A549 (cell line): ENCODE measurements at regions not wholly inside any gene's neighbourhood (a gene's known extent, or its start where the extent isn't known, plus 50 kb on each side); places are given as distances from the start of the nearest gene placed in this dataset.

Experiments used
- ATAC-seq, 2 experiments: fragments of 200-7000 bp in 1 of 2; fragments of >200 bp in 1 of 2; cut with Nextera tagmentation in 1 of 2; cut with Tn5 transposase in 1 of 2; 3 replicates each; pipeline versions ENCODE4 v1.8.0 to v1.9.1; 2018 to 2020; ENCODE audit warnings: mild to moderate bottlenecking in 1 of 2, moderate library complexity in 1 of 2
- CTCF ChIA-PET: fragments of 300-600 bp; sonication (Branson Sonifier 250); formaldehyde crosslinking; extraction: SDS; loops from one replicate; lab custom pipeline; 2021; ENCODE audit warnings: antibody characterized with exemption, inconsistent platforms; lab: Yijun Ruan, JAX
- POLR2A ChIA-PET: fragments of 350-600 bp; formaldehyde crosslinking; extraction: SDS; loops from one replicate; lab custom pipeline; 2021; ENCODE audit warnings: antibody characterized with exemption, inconsistent platforms; lab: Yijun Ruan, JAX
- DNase-seq, 2 experiments: peaks; one replicate each; pipeline versions ENCODE4 v3.0.0 to v3.0.0-alpha.2; 2011 to 2016; ENCODE audit warnings: low read depth in 1 of 2, low spot score in 1 of 2
- FAIRE-seq: peaks from 2 replicates; lab custom pipeline; 2011; peaks lifted over from hg19 to GRCh38; lab: Jason Lieb, UNC
- H3K27ac ChIP-seq, 2 experiments: fragments of >200 bp; sonication (Bioruptor Twin); formaldehyde crosslinking; 3 replicates each; pipeline ENCODE4 v1.5.1; 2016 to 2017
- H3K4me1 ChIP-seq: fragments of >200 bp; sonication (Bioruptor Twin); formaldehyde crosslinking; 3 replicates; pipeline ENCODE4 v1.6.1; 2016
- H3K4me2 ChIP-seq: fragments of >200 bp; sonication (Bioruptor Twin); formaldehyde crosslinking; 3 replicates; pipeline ENCODE4 v1.6.1; 2016
- H3K4me3 ChIP-seq: fragments of >200 bp; sonication (Bioruptor Twin); formaldehyde crosslinking; 3 replicates; pipeline ENCODE4 v1.5.1; 2016
- H3K9me3 ChIP-seq: fragments of >200 bp; sonication (Bioruptor Twin); formaldehyde crosslinking; 3 replicates; pipeline ENCODE4 v1.6.1; 2016
- EHF ChIP-seq: fragments of 250-450 bp; sonication (Bioruptor Pico); IDR thresholded peaks from 2 replicates; pipeline ENCODE4 v1.5.0; 2020; ENCODE audit warnings: mild to moderate bottlenecking
- EHMT2 ChIP-seq: fragments of 200-600 bp; sonication (generic); IDR thresholded peaks from 2 replicates; pipeline ENCODE4 v1.6.1; 2016; ENCODE audit warnings: antibody characterized with exemption, low read depth, mild to moderate bottlenecking, moderate library complexity
- ELK1 ChIP-seq: fragments of 150-350 bp; IDR thresholded peaks from 2 replicates; pipeline ENCODE4 v1.6.1; 2014; ENCODE audit warnings: low read depth, mild to moderate bottlenecking, low read length
- FOXS1 ChIP-seq: fragments of 250-450 bp; sonication (Bioruptor Pico); IDR thresholded peaks from 2 replicates; pipeline ENCODE4 v1.5.0; 2020; ENCODE audit warnings: mild to moderate bottlenecking, moderate library complexity
- HOXA7 ChIP-seq: fragments of 250-450 bp; sonication (Bioruptor Pico); IDR thresholded peaks from 2 replicates; pipeline ENCODE4 v1.5.0; 2020; ENCODE audit warnings: mild to moderate bottlenecking, moderate library complexity
- HOXB13 ChIP-seq: fragments of 250-450 bp; sonication (Bioruptor Pico); IDR thresholded peaks from 2 replicates; pipeline ENCODE4 v1.5.0; 2020; ENCODE audit warnings: low read depth, mild to moderate bottlenecking, moderate library complexity
- HOXB5 ChIP-seq: fragments of 250-450 bp; sonication (Bioruptor Pico); IDR thresholded peaks from 2 replicates; pipeline ENCODE4 v1.5.0; 2020; ENCODE audit warnings: mild to moderate bottlenecking, moderate library complexity
- KDM1A ChIP-seq: fragments of 200-600 bp; sonication (generic); IDR thresholded peaks from 2 replicates; pipeline ENCODE4 v1.6.1; 2016; ENCODE audit warnings: low read depth, mild to moderate bottlenecking
- MAZ ChIP-seq: fragments of 150-350 bp; IDR thresholded peaks from 2 replicates; pipeline ENCODE4 v1.6.1; 2014; ENCODE audit warnings: antibody characterized with exemption, low read depth, low read length, borderline replicate concordance
- MYC ChIP-seq: IDR thresholded peaks from 2 replicates; pipeline ENCODE4 v1.6.1; 2012; ENCODE audit warnings: mild to moderate bottlenecking, inconsistent platforms, low read length, improper control_type of control experiment, borderline replicate concordance
- NFE2L2 ChIP-seq: fragments of 150-350 bp; conservative IDR thresholded peaks from 2 replicates; pipeline ENCODE4 v1.6.1; 2014; ENCODE audit warnings: low read length
- POLR2AphosphoS2 ChIP-seq: conservative IDR thresholded peaks from 2 replicates; pipeline ENCODE4 v1.6.1; 2012; ENCODE audit warnings: low read length, improper control_type of control experiment, inconsistent platforms
- RAD21 ChIP-seq, 2 experiments: fragments of >200 bp in 1 of 2; sonication (Bioruptor Twin) in 1 of 2; formaldehyde crosslinking in 1 of 2; IDR thresholded peaks in 1 of 2; conservative IDR thresholded peaks in 1 of 2; 2 replicates in 1 of 2; 3 replicates in 1 of 2; pipeline ENCODE4 v1.6.1; 2012 to 2018; ENCODE audit warnings: inconsistent platforms in 1 of 2
- RCOR1 ChIP-seq: fragments of 150-350 bp; IDR thresholded peaks from 2 replicates; pipeline ENCODE4 v1.6.1; 2014; ENCODE audit warnings: antibody characterized with exemption, low read length, low read depth
- RFX5 ChIP-seq: fragments of 450-650 bp; IDR thresholded peaks from 2 replicates; pipeline ENCODE4 v1.7.1; 2014; ENCODE audit warnings: antibody characterized with exemption, mild to moderate bottlenecking, moderate library complexity
- RNF2 ChIP-seq: fragments of 200-600 bp; sonication (generic); IDR thresholded peaks from 2 replicates; pipeline ENCODE4 v1.6.1; 2016; ENCODE audit warnings: low read depth, mild to moderate bottlenecking, antibody characterized with exemption, moderate library complexity, borderline replicate concordance
- SMC3 ChIP-seq: fragments of >200 bp; sonication (Bioruptor Twin); formaldehyde crosslinking; IDR thresholded peaks from 3 replicates; pipeline ENCODE4 v1.6.1; 2018; ENCODE audit warnings: inconsistent platforms
- SREBF2 ChIP-seq: fragments of 450-650 bp; IDR thresholded peaks from 2 replicates; pipeline ENCODE4 v1.6.1; 2014; ENCODE audit warnings: mild to moderate bottlenecking, moderate library complexity
- TP53 ChIP-seq: fragments of 250-450 bp; sonication (Bioruptor Pico); IDR thresholded peaks from 2 replicates; pipeline ENCODE4 v1.5.0; 2021; ENCODE audit warnings: mild to moderate bottlenecking, moderate library complexity
- ZFP36 ChIP-seq: fragments of 450-650 bp; IDR thresholded peaks from 2 replicates; pipeline ENCODE4 v1.6.1; 2014; ENCODE audit warnings: borderline replicate concordance; ENCODE audit not compliant: partially characterized antibody
- WGBS: methylation state at CpG from one replicate; pipeline ENCODE4 v1.1.6; 2017; ENCODE audit errors: missing lambda C conversion rate; 5-methylcytosine and 5-hydroxymethylcytosine counted together
- TF ChIP-seq, protein P1 (sequence below): fragments of >200 bp; sonication (Bioruptor Twin); formaldehyde crosslinking; IDR thresholded peaks from 3 replicates; pipeline ENCODE4 v1.6.1; 2016
- TF ChIP-seq, protein P2 (sequence below): IDR thresholded peaks from 2 replicates; pipeline ENCODE4 v1.6.1; 2012; ENCODE audit warnings: low read depth, borderline replicate concordance
- TF ChIP-seq, protein P3 (sequence below): fragments of 450-650 bp; IDR thresholded peaks from 2 replicates; pipeline ENCODE4 v1.6.1; 2014; ENCODE audit warnings: antibody characterized with exemption
- TF ChIP-seq, protein P4 (sequence below): fragments of >200 bp; sonication (Bioruptor Twin); formaldehyde crosslinking; IDR thresholded peaks from 2 replicates; pipeline ENCODE4 v1.6.1; 2016

- no peak overlapping the region for H3K27ac ChIP-seq
- FAIRE-seq (no peak), ATAC-seq (no peak), DNase-seq (no peak)
- no peak for TF ChIP-seq MYC
- TF ChIP-seq FOXS1 (CRISPR knock-in tag), result no peak
- TF ChIP-seq RFX5, result no peak
- no peak for TF ChIP-seq HOXB13
- TF ChIP-seq MAZ, result no peak
- no peak for TF ChIP-seq SMC3
- TF ChIP-seq, protein P1, sequence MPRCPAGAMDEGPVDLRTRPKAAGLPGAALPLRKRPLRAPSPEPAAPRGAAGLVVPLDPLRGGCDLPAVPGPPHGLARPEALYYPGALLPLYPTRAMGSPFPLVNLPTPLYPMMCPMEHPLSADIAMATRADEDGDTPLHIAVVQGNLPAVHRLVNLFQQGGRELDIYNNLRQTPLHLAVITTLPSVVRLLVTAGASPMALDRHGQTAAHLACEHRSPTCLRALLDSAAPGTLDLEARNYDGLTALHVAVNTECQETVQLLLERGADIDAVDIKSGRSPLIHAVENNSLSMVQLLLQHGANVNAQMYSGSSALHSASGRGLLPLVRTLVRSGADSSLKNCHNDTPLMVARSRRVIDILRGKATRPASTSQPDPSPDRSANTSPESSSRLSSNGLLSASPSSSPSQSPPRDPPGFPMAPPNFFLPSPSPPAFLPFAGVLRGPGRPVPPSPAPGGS, result no peak
- no peaks in the 10 kb centered on the region for H3K9me3 ChIP-seq
- H3K4me2 ChIP-seq, result no peak overlapping the region
- CTCF ChIA-PET, result no interaction called here
- WGBS, result 15% methylated on average over 1 of the region's 1 CpG
- H3K4me1 ChIP-seq, result no peaks in the 10 kb centered on the region
- POLR2A ChIA-PET, result no interaction called here
- H3K4me3 ChIP-seq, result no peak overlapping the region
Observed at GRCh38 chr5:44613936-44614335, 194.8 kb upstream of the MRPS30 start.

DNA sequence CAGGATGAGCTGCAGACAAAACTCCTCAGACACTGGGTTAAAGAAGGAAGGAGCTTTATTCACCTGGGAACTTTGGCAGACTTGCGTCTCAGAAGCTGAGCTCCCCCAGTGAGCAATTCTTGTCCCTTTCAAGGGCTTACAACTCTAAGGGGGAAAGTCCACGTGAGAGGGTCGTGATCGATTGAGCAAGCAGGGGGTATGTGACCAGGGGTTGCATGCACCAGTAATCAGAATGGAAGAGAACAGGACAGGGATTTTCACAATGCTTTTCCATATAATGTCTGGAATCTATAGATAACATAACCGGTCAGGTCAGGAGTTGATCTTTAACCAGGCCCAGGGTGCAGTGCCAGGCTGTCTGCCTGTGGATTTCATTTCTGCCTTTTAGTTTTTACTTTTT lies 202.8 kb upstream of the MRPS30 start:
- no peak for FAIRE-seq

GRCh38 chr5:44603496-44604272 lies 205.1 kb upstream of the MRPS30 start:
- POLR2A ChIA-PET, result no interaction called here
- ATAC-seq (no peak), DNase-seq (peak in 1 of 2 experiments; percentile 3), FAIRE-seq (no peak)
- 18% methylated on average over 8 of the region's 8 CpGs for WGBS
- Histone ChIP-seq H3K27ac (no peak overlapping the region), H3K9me3 (no peaks in the 10 kb centered on the region; the same call in 2 of the 3 replicates), H3K4me3 (no peak overlapping the region), H3K4me1 (no peaks in the 10 kb centered on the region), H3K4me2 (no peak overlapping the region)
- TF ChIP-seq KDM1A, result no peak
- TF ChIP-seq HOXB13, result no peak
- TF ChIP-seq POLR2AphosphoS2, result no peak
- no peak for TF ChIP-seq TP53
- TF ChIP-seq RCOR1, result no peak
- TF ChIP-seq, protein P2, sequence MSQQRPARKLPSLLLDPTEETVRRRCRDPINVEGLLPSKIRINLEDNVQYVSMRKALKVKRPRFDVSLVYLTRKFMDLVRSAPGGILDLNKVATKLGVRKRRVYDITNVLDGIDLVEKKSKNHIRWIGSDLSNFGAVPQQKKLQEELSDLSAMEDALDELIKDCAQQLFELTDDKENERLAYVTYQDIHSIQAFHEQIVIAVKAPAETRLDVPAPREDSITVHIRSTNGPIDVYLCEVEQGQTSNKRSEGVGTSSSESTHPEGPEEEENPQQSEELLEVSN, result no peak
- no peak for TF ChIP-seq ZFP36
- no peak for TF ChIP-seq HOXA7
- no peak for TF ChIP-seq HOXB5
- no peak for TF ChIP-seq MAZ
- TF ChIP-seq ELK1, result no peak
- no peak for TF ChIP-seq SREBF2
- no peak for TF ChIP-seq RNF2
- no peak for TF ChIP-seq EHMT2
- no peak for TF ChIP-seq RAD21 (conservative IDR thresholded peaks at IDR 0.05 in 1 of 2, IDR thresholded peaks at IDR 0.05 in 1 of 2)
- TF ChIP-seq, protein P3, sequence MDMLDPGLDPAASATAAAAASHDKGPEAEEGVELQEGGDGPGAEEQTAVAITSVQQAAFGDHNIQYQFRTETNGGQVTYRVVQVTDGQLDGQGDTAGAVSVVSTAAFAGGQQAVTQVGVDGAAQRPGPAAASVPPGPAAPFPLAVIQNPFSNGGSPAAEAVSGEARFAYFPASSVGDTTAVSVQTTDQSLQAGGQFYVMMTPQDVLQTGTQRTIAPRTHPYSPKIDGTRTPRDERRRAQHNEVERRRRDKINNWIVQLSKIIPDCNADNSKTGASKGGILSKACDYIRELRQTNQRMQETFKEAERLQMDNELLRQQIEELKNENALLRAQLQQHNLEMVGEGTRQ, result no peak
- CTCF ChIA-PET, result interaction anchor here (1.1 kb wide), 1 partner anchor 69 kb away, joined by 3 read pairs; no protein-coding TSS in a partner anchor

More for the DNA sequence above, 202.8 kb upstream of the MRPS30 start:
- POLR2A ChIA-PET, result no interaction called here
- CTCF ChIA-PET, result interaction anchor here (0.6 kb wide), 1 partner anchor 1295 kb away, joined by 4 read pairs; no protein-coding TSS in a partner anchor
- no peak overlapping the region for H3K27ac ChIP-seq
- H3K4me2 ChIP-seq, result no peak overlapping the region
- DNase-seq (no peak), ATAC-seq (no peak)
- no peaks in the 10 kb centered on the region for H3K4me1 ChIP-seq
- TF ChIP-seq, protein P1, result no peak
- TF ChIP-seq, protein P2, result no peak
- TF ChIP-seq EHF (no peak), NFE2L2 (no peak)
- TF ChIP-seq, protein P4, sequence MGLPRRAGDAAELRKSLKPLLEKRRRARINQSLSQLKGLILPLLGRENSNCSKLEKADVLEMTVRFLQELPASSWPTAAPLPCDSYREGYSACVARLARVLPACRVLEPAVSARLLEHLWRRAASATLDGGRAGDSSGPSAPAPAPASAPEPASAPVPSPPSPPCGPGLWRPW, result no peak
- no peaks in the 10 kb centered on the region; the same call in 2 of the 3 replicates for H3K9me3 ChIP-seq
- no peak overlapping the region for H3K4me3 ChIP-seq
- WGBS, result 26% methylated on average over 5 of the region's 5 CpGs
